SIG-M5 treated with dmso at 0.1 percent for 504 hours (cell line): ENCODE measurements at regions not wholly inside any gene's neighbourhood (a gene's known extent, or its start where the extent isn't known, plus 50 kb on each side); places are given as distances from the start of the nearest gene placed in this dataset.
"Not testable (repeated sequence)": the region's sequence is repeated elsewhere in the genome, so short reads cannot be mapped to it uniquely, and the experiment has no call there.

ENCODE experiments used
- DNase-seq: peaks from one replicate; lab custom pipeline; 2025; ENCODE audit not compliant: unreplicated experiment; lab: John Stamatoyannopoulos, UW

DNA sequence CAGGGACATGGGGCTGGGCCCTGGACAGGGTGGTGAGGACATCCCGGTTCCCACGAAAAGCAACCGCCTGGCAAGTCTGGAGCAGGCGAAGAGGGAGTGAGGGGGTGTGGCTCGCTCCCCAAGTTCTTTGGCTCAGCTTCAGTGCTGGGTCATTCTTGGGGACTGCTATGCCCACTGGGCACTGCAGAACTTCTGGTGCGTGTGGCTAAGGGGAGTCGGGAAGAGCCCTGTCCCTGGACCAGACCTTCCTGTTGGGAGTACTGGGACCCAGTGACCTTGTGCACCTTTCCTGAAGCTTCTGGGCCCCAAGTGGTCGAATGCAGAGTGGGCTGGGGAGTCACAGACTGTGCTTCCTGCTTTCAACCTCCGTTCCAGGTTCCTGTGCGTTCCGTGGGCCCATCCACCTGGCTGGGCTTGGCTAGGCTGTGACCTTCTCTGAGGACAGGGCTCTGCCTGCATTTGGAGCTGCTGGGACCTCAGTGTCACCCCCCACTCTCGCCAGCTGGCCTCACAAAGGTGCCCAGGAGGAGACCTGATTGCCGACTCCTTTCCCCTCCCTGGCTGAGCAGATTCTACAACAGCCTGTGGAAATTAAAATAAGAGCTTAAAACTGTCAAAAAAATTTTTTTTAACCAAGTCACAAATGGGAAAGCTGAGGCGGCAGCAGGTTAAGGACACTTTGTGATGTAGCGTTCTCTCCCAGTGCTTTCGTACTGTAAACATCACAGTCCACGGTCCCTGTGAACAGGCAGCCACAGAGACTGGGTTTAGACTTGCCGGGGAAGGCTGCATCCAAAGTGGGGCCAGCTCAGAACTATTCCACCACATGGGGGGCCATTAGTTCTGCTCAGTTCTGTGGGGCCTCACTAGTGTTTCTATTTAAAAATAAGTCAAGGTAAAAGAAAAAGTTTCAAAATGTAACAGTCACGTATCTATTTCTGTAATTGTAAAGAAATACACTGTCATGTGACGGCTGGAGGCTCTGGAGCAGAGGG, 63.8 kb upstream of the WNT7B start:
- no peak for DNase-seq

DNA sequence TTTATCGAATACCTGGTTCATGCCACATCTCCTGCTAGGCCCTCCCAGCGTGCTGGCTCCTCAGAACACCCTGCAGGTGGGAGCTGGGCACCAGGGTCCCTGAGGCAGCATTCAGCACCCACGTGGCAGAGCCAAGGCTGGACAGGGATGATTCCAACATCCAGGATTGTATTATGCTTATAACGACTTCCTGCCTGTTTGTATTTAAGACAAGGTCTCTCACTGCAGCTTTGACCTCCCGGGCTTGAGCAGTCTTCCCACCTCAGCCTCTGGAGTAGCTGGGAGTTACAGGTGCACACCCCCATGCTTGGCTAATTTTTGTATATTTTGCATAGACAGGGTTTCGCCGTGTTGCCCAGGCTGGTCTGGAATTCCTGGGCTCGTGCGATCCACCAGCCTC, 64.7 kb upstream of the WNT7B start:
- DNase-seq, result no peak

DNA sequence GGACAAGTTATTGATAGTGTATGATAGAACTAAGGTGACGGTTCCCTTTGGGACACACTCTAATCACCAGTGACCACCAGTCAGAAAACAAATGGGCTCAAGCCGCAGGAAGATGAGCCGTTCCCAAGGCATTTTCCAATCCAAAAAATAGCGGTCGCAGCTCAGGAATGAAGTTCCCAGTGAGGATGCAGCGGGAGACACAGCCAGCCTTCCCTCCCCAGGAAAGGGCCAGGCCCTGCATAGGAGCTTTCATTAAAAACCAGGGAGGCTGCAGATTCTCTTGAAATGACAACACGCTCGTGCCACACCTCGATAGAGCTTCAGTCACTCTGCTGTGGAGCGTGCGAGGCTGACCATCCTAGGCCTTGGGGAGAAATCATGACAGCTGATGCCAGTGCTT, 65.8 kb upstream of the WNT7B start:
- DNase-seq, result no peak

DNA sequence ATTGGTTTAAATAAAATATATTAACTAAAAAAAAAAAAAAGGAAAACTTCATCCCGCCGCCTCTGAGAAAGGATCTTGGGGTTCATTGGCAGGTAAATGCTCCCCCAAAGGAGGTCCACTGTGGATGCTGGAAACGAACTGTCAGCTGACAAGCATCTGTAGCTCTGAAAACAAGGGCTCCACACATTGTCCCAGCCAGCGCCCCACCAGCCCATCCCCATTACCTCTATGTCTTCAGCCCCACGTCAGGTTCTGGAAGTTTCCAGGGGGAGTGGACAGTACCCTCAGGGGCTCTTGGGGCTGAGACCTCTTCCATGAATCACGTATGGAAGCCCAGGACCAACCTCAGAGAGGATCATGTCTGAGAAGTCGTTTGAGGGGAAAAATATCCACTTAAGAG, 66.4 kb upstream of the WNT7B start:
- DNase-seq, result no peak

DNA sequence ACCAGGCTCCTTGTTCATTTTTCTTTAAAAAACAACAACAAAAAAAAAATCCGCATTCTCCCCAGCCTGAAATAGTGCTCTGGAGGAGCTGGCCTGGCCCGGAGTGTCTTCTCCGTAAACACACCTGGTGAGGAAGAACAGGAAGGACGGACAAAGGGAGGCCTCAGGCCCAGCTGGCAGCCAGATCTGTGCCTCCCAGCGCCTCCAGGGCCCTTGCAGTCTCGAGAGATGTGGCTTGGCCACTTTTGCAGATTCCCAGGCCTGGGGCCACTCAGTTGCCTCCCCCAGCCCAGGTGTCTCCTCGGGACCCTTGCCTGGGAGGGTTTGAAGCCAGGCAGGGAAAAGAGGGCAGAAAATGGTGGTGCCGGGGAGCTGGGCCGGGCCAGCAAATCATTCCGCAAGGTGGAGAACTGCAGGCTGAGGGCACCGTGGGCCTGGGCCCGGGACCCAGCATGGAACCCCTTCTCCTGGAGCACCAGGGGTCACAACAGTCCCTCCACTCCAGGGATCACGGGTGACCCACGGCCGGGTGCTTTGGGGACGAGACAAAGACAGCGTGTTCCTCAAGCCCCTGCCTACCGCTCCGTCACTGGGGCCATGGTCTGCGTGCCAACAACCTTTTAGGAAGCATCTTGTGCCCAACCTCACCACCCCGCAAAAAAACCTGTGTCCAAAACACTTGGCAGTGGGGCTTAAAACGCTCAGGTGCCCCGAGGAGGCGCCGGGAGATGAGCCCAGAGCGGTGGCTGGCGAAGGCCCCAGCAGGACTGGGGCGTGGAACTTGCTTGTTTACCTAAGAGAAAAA, 67.1 kb upstream of the WNT7B start:
- DNase-seq, result no peak

GRCh38 chr22:46044621-46045458, 67.9 kb upstream of the WNT7B start:
- DNase-seq, result no peak

DNA sequence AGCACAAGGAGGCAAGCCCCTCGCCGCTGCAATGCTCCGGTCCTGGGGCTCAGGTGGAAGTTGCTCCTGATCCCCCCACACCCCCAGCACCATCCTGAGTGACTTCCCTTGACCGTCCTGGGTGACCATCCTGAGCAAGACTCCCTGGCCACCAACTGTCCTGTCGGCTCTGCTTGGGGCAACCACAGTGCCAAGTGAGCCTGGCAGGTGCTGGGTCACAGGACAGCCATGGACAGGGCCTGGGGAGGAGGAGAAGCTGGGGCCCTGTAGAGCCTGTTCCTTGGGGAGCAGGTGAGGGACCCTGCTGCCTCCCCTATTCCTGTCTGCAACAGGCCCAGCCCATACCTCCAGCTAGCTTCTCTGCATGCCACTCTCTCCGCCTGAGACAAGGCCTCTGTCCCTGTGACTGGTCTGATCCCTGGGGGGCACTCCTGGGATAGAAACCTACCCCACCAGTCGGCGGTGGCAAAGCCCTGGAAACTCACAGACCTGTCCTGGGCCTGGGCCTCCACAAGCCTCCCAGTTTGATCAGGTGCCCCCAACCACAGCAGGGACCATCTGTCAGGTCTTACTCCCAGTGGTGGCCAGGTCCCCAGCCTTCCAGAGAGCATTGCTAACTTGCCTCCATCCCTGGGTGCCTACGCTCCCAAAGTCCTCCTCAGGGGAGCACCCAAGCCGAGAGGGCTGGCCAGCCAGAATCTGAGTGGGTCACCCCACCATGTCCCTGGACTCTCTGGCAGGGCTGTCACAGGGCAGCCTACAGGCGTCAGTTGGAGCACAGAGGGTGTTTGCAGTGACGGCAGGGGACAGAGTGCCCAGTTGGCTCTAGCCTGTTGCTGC, 68.7 kb upstream of the WNT7B start:
- no peak for DNase-seq

GRCh38 chr22:46046299-46046685, 69.3 kb upstream of the WNT7B start:
- DNase-seq, result no peak

DNA sequence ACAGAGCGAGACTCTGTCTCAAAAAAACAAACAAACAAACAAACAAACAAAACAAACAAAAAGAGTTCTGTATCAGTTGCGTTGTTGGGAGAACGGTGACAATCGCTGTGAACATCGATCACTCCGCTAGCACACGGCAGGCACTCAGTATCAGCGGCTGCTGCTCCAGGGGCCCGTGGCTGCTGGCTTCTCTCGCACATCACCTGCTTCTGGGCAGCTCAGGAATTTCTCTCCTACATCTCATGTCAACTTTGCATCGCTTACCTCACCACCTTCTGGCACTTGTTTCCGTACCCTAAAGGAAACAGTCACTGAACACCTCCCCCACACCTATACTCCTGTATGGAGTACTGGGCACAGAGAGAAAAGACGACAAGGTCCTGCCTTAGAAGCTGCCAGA, 70.3 kb upstream of the WNT7B start:
- no peak for DNase-seq

DNA sequence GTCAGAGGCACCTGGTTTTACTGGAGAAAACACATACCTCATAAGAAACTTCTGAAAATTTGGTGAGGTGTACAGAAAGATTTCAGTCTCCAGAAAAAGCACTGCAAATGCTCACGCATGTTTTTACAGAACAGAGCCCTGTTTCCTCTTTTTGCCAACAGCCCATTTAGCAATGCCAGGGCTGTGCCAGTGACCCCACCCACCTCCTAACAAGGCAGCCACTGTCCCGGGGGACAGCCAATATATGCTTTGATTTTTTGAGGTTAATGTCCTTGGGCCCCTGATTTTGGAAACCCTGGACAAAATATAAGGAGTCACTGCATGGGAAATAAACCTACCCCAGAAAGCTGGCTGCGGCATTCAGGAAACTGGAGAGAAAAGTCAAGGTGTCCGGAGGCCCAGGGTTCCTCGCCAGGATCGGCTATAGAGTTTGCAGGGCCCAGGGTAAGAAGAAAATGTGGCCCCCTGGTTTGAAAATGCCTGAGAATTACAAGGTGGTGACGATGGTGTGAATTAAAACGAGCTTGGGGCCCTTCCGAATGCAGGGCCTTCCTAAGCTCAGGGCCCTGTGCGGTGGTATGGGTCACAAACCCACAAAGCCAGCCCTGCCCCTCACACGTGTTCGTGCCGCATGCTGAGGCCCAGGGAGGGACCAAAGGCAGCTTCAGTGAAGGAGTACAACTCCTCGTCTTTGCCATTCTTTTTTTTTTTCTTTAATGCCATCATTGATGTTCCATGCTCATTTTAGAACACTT, 71.1 kb upstream of the WNT7B start:
- peak; percentile 6 for DNase-seq

GRCh38 chr22:46048661-46049060, 71.7 kb upstream of the WNT7B start:
- DNase-seq, result not testable (repeated sequence)

DNA sequence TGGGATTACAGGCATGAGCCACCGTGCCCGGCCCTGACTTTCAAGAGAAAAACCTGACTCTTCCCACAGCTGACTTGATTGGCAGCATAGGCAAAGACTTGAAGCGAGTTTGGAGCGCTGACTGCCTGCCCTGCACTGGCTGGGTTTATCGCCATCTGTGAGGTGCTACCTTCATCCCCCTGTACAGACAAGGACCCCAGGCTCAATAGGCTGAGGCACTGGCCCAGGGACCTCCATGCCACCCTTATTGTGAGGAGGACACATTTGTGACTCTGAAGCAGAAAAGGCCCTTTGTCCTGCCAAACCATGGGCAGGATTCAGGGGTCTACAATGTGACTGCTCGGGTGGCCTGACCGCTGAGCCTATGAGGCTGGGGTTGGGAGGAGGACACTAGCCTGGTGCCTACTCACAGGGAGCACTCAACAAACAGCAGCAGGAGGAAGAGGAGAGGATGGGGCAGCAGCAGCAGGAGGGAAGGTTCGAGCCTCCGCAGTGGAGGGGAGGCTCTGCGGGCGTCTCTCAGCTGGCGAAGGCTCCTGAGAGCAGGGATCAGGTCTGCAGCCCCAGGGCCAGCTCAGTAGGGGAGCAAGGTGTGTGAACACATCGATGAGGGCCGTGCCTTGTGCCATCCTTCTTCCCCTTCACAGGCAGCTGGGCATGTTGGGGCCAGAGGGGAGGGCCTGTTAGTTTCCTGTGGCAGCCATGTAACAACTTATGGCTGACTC, 72.9 kb upstream of the WNT7B start:
- no peak for DNase-seq

- DNase-seq, result no peak
Observed at GRCh38 chr22:46050451-46050845, 73.5 kb upstream of the WNT7B start.

DNA sequence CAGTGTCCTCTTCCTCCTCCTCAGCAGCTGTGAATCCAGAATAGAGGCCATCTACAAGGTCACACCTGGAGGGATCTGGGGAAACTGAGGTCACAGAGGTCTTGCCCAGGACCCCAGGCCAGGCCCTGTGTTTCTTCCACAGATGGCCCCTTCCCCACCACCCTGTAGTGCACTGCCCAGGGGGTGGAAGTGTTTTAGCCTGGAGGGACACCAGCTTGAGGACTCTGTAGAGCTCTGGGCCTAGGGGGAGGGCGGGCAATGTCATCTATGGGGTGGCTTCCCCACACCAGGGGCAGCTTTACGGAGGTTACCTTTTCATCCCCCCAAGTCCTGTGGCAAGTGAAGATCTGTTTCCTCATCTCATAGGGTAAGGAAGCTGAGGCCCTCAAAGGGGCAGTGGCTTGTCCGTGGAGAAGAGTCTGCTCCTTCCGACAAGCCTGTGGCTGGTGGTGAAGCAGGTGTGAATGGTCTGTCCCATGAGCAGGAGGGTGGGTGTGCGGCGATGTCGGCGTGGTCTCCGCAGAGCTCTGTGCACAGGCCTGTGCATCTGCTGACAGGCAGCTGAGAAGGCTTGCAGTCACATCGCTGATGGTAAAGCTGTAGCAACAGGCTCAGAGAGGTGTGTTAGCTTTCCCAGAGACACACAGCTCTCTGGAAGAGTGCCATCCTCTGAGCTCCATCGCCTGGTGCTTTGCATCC, 74.1 kb upstream of the WNT7B start:
- no peak for DNase-seq

GRCh38 chr22:46051646-46052045, 74.7 kb upstream of the WNT7B start:
- DNase-seq, result no peak

- no peak for DNase-seq
Observed at GRCh38 chr22:46052331-46052771, 75.4 kb upstream of the WNT7B start.

- DNase-seq, result no peak
Observed at GRCh38 chr22:46052801-46053562, 76.0 kb upstream of the WNT7B start.
